Neural cell (in vitro differentiated cells): ENCODE measurements at regions not wholly inside any gene's neighbourhood (a gene's known extent, or its start where the extent isn't known, plus 50 kb on each side); places are given as distances from the start of the nearest gene placed in this dataset.

Experiments
- H2AFZ ChIP-seq: fragments of 200-600, 300-800 bp; sonication (generic), shearing (Covaris generic); 2 replicates; pipeline ENCODE4 v1.6.0; 2014; ENCODE audit warnings: low read depth, mild to moderate bottlenecking, antibody characterized with exemption, low read length, moderate library complexity
- H3F3A ChIP-seq: fragments of 200-600 bp; shearing (Covaris generic); 2 replicates; pipeline ENCODE4 v1.6.1; 2016; ENCODE audit warnings: mild to moderate bottlenecking, moderate library complexity, mixed read lengths, antibody characterized with exemption, low read length; ENCODE audit not compliant: insufficient read depth, poor library complexity, severe bottlenecking
- H3K27ac ChIP-seq: fragments of 200-600, 300-800 bp; sonication (generic), shearing (Covaris generic); 2 replicates; pipeline ENCODE4 v1.5.1; 2014; ENCODE audit warnings: mild to moderate bottlenecking, low read length, moderate library complexity
- H3K27me3 ChIP-seq: fragments of 300-800, 200-600 bp; sonication (generic), shearing (Covaris generic); 2 replicates; pipeline ENCODE4 v1.6.0; 2014; ENCODE audit warnings: mild to moderate bottlenecking, low read depth, low read length, moderate library complexity; ENCODE audit not compliant: insufficient read depth
- H3K36me3 ChIP-seq: fragments of 300-800, 200-600 bp; sonication (generic), shearing (Covaris generic); 2 replicates; pipeline ENCODE4 v1.5.1; 2014; ENCODE audit warnings: mild to moderate bottlenecking, antibody characterized with exemption, low read length, moderate library complexity; ENCODE audit not compliant: insufficient read depth
- H3K4me2 ChIP-seq: fragments of 300-800, 200-600 bp; sonication (generic), shearing (Covaris generic); 2 replicates; pipeline ENCODE4 v1.6.0; 2014; ENCODE audit warnings: mild to moderate bottlenecking, low read length
- H3K4me3 ChIP-seq: fragments of 300-800, 200-600 bp; sonication (generic), shearing (Covaris generic); 2 replicates; pipeline ENCODE4 v1.5.1; 2014; ENCODE audit warnings: mild to moderate bottlenecking, low read length, moderate library complexity
- H3K79me2 ChIP-seq: fragments of 200-600 bp; shearing (Covaris generic); replicated peaks from 2 replicates; pipeline ENCODE4 v1.6.0; 2014; ENCODE audit warnings: mild to moderate bottlenecking, low read length, moderate library complexity; ENCODE audit not compliant: insufficient read depth
- H3K9ac ChIP-seq: fragments of 300-800, 200-600 bp; sonication (generic), shearing (Covaris generic); 2 replicates; pipeline ENCODE4 v1.6.1; 2016; ENCODE audit warnings: mild to moderate bottlenecking, low read length, mixed read lengths
- H3K9me2 ChIP-seq: fragments of 200-600 bp; shearing (Covaris generic); 2 replicates; pipeline ENCODE4 v1.6.1; 2016; ENCODE audit warnings: mild to moderate bottlenecking, low read length, mixed read lengths; ENCODE audit not compliant: insufficient read depth
- H3K9me3 ChIP-seq: fragments of 200-600, 300-800 bp; sonication (generic), shearing (Covaris generic); 2 replicates; pipeline ENCODE4 v1.6.1; 2016; ENCODE audit warnings: mild to moderate bottlenecking, mixed run types, low read length, moderate library complexity, mixed read lengths
- H4K20me1 ChIP-seq: fragments of 200-600 bp; shearing (Covaris generic); 2 replicates; pipeline ENCODE4 v1.6.1; 2016; ENCODE audit warnings: mild to moderate bottlenecking, mixed run types; ENCODE audit not compliant: insufficient read depth
- EP300 ChIP-seq: fragments of 450-650 bp; conservative IDR thresholded peaks from 2 replicates; pipeline ENCODE4 v1.6.1; 2014; ENCODE audit warnings: antibody characterized with exemption, mild to moderate bottlenecking, moderate library complexity; ENCODE audit not compliant: poor library complexity, severe bottlenecking
- EZH2 ChIP-seq: fragments of 200-600, 300-800 bp; shearing (Covaris generic), sonication (generic); IDR thresholded peaks from 2 replicates; pipeline ENCODE4 v1.6.1; 2014; ENCODE audit warnings: antibody characterized with exemption, low read length, borderline replicate concordance, mild to moderate bottlenecking; ENCODE audit not compliant: insufficient read depth, poor library complexity, severe bottlenecking
- MXI1 ChIP-seq: fragments of 450-650 bp; conservative IDR thresholded peaks from 2 replicates; pipeline ENCODE4 v1.6.1; 2014; ENCODE audit warnings: antibody characterized with exemption, mild to moderate bottlenecking; ENCODE audit not compliant: poor library complexity, severe bottlenecking
- POLR2AphosphoS5 ChIP-seq: IDR thresholded peaks from 2 replicates; pipeline ENCODE4 v1.6.1; 2012
- RAD21 ChIP-seq: fragments of 450-650 bp; conservative IDR thresholded peaks from 2 replicates; pipeline ENCODE4 v1.6.1; 2014; ENCODE audit warnings: antibody characterized with exemption, mild to moderate bottlenecking, moderate library complexity
- SMC3 ChIP-seq: fragments of 450-650 bp; conservative IDR thresholded peaks from 2 replicates; pipeline ENCODE4 v1.6.1; 2014; ENCODE audit warnings: antibody characterized with exemption, mild to moderate bottlenecking, moderate library complexity; ENCODE audit not compliant: poor library complexity
- TAF1 ChIP-seq: IDR thresholded peaks from 2 replicates; pipeline ENCODE4 v1.6.1; 2012; ENCODE audit warnings: low read depth
- TF ChIP-seq, protein P1 (sequence below): fragments of 450-650 bp; IDR thresholded peaks from 2 replicates; pipeline ENCODE4 v1.5.1; 2014; ENCODE audit warnings: antibody characterized with exemption, mild to moderate bottlenecking, moderate library complexity; ENCODE audit not compliant: poor library complexity, severe bottlenecking
- TF ChIP-seq, protein P2 (sequence below): IDR thresholded peaks from 2 replicates; pipeline ENCODE4 v1.6.1; 2012; ENCODE audit warnings: borderline replicate concordance

DNA sequence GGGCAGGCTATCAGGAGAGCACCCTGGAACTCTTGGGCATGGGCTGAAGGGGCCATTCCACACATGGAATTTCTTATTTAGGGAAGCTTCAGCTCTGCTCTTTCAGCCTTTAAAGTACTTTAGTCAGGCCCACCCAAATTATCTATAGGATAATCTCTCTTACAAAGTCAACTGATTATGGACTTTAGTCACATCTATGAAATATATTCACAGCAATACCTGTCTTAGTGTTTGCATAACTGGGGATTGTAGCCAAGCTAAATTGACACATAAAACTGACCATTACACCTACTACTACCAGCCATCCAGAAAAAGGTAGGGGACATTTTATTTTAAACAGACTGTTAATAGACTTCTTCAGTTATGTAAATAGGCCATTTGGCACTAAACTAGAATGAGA lies 114.9 kb upstream of the VANGL1 start:
- no peaks in the 10 kb centered on the region for H3K79me2 ChIP-seq
- no peaks in the 10 kb centered on the region for H3K9me3 ChIP-seq
- no peak overlapping the region for H3K27ac ChIP-seq
- no peak overlapping the region for H3K4me2 ChIP-seq
- no peaks in the 10 kb centered on the region for H3F3A ChIP-seq
- no peak overlapping the region for H3K4me3 ChIP-seq
- H3K36me3 ChIP-seq, result no peaks in the 10 kb centered on the region
- no peaks in the 10 kb centered on the region for H4K20me1 ChIP-seq
- H3K9ac ChIP-seq, result no peak overlapping the region
- no peaks in the 10 kb centered on the region for H3K9me2 ChIP-seq
- no peak overlapping the region for H2AFZ ChIP-seq
- H3K27me3 ChIP-seq, result no peaks in the 10 kb centered on the region
- TF ChIP-seq SMC3 (no peak), EP300 (no peak), POLR2AphosphoS5 (no peak), RAD21 (no peak), TAF1 (no peak), EZH2 (no peak), MXI1 (no peak)
- TF ChIP-seq, protein P1, sequence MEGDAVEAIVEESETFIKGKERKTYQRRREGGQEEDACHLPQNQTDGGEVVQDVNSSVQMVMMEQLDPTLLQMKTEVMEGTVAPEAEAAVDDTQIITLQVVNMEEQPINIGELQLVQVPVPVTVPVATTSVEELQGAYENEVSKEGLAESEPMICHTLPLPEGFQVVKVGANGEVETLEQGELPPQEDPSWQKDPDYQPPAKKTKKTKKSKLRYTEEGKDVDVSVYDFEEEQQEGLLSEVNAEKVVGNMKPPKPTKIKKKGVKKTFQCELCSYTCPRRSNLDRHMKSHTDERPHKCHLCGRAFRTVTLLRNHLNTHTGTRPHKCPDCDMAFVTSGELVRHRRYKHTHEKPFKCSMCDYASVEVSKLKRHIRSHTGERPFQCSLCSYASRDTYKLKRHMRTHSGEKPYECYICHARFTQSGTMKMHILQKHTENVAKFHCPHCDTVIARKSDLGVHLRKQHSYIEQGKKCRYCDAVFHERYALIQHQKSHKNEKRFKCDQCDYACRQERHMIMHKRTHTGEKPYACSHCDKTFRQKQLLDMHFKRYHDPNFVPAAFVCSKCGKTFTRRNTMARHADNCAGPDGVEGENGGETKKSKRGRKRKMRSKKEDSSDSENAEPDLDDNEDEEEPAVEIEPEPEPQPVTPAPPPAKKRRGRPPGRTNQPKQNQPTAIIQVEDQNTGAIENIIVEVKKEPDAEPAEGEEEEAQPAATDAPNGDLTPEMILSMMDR, result no peak
- TF ChIP-seq, protein P2, sequence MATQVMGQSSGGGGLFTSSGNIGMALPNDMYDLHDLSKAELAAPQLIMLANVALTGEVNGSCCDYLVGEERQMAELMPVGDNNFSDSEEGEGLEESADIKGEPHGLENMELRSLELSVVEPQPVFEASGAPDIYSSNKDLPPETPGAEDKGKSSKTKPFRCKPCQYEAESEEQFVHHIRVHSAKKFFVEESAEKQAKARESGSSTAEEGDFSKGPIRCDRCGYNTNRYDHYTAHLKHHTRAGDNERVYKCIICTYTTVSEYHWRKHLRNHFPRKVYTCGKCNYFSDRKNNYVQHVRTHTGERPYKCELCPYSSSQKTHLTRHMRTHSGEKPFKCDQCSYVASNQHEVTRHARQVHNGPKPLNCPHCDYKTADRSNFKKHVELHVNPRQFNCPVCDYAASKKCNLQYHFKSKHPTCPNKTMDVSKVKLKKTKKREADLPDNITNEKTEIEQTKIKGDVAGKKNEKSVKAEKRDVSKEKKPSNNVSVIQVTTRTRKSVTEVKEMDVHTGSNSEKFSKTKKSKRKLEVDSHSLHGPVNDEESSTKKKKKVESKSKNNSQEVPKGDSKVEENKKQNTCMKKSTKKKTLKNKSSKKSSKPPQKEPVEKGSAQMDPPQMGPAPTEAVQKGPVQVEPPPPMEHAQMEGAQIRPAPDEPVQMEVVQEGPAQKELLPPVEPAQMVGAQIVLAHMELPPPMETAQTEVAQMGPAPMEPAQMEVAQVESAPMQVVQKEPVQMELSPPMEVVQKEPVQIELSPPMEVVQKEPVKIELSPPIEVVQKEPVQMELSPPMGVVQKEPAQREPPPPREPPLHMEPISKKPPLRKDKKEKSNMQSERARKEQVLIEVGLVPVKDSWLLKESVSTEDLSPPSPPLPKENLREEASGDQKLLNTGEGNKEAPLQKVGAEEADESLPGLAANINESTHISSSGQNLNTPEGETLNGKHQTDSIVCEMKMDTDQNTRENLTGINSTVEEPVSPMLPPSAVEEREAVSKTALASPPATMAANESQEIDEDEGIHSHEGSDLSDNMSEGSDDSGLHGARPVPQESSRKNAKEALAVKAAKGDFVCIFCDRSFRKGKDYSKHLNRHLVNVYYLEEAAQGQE, result no peak

DNA sequence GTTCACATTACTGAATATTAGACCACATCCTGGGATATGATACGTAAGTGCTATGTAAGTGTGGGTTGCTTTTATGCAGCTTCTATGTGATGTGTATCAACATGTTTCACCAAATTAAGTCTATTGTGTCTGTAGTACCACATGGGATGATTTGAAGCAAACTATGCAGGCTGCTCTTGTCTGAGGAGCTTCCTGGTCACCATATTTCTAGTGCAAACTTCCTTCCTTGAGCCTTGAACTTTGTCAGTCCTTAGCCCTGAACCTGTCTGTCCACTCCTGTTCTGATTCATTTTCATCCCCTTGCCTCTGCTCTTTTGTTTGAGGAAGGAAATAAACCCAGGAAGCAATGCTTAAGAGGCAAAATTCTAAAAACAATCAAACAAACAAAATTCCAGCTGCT lies 117.5 kb upstream of the VANGL1 start:
- Histone ChIP-seq H3K36me3 (no peaks in the 10 kb centered on the region), H3K4me2 (no peak overlapping the region), H3K27ac (no peak overlapping the region), H3F3A (no peaks in the 10 kb centered on the region), H3K9ac (no peak overlapping the region), H3K79me2 (no peaks in the 10 kb centered on the region), H3K9me2 (no peaks in the 10 kb centered on the region), H4K20me1 (no peaks in the 10 kb centered on the region), H2AFZ (no peak overlapping the region), H3K4me3 (no peak overlapping the region), H3K9me3 (no peaks in the 10 kb centered on the region), H3K27me3 (no peaks in the 10 kb centered on the region)
- TF ChIP-seq MXI1 (no peak), POLR2AphosphoS5 (no peak)
- TF ChIP-seq, protein P1, result no peak
